ENCODE measurements at regions not wholly inside any gene's neighbourhood (a gene's known extent, or its start where the extent isn't known, plus 50 kb on each side); places are given as distances from the start of the nearest gene placed in this dataset.

DNA sequence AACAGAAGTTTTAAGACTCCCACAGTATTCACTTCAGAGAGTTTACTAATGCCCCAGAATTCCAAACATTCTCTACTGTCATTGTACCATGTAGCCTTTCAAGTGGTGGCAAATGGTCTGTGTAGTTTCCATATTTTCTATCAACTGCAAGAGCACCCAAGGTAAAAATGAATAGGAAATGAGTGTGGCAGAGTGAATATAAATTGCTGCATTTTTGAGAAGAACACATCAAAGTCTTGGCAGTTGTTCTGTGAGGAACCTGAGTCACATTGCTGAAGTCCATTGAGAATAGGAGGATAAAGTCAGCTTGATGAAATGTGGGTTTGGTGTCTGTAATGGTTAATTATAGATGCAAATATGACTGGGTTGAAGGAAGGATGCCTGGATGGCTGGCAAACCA is 193.6 kb downstream of the AASDHPPT start:
- Histone ChIP-seq H3K36me3 (ENCODE audit: insufficient read depth, low read length, poor library complexity, severe bottlenecking) (no peaks in the 10 kb centered on the region), H3K27ac (ENCODE audit: low read depth, low read length, poor library complexity, severe bottlenecking) (no peak overlapping the region), H3K27me3 (replicated peaks; ENCODE audit: insufficient read depth, low read depth, low read length, poor library complexity) (no peaks in the 10 kb centered on the region), H3K4me3 (ENCODE audit: low read depth, low read length, poor library complexity, severe bottlenecking) (no peak overlapping the region), H3K9me3 (ENCODE audit: low read depth, low read length, poor library complexity, severe bottlenecking) (no peaks in the 10 kb centered on the region), H3K4me1 (ENCODE audit: insufficient read depth, low read length, poor library complexity, severe bottlenecking) (no peaks in the 10 kb centered on the region)
- POLR2A ChIA-PET (ENCODE audit: low non-redundant PET) = no interaction called here
- no peak for DNase-seq (ENCODE audit: low spot score)
- intact Hi-C loops (cut with micrococcal nuclease; ENCODE audit: unreplicated experiment) = no loop called here
- CTCF ChIA-PET = no interaction called here
- TF ChIP-seq, protein P1, sequence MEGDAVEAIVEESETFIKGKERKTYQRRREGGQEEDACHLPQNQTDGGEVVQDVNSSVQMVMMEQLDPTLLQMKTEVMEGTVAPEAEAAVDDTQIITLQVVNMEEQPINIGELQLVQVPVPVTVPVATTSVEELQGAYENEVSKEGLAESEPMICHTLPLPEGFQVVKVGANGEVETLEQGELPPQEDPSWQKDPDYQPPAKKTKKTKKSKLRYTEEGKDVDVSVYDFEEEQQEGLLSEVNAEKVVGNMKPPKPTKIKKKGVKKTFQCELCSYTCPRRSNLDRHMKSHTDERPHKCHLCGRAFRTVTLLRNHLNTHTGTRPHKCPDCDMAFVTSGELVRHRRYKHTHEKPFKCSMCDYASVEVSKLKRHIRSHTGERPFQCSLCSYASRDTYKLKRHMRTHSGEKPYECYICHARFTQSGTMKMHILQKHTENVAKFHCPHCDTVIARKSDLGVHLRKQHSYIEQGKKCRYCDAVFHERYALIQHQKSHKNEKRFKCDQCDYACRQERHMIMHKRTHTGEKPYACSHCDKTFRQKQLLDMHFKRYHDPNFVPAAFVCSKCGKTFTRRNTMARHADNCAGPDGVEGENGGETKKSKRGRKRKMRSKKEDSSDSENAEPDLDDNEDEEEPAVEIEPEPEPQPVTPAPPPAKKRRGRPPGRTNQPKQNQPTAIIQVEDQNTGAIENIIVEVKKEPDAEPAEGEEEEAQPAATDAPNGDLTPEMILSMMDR (conservative IDR thresholded peaks at IDR 0.05; ENCODE audit: low read depth, low read length) = no peak
- TF ChIP-seq EZH2 (IDR thresholded peaks at IDR 0.05; ENCODE audit: borderline replicate concordance, low read depth, low read length, poor library complexity, severe bottlenecking) = no peak
- BruUV-seq (replicated peaks) = no TSS peak

DNA sequence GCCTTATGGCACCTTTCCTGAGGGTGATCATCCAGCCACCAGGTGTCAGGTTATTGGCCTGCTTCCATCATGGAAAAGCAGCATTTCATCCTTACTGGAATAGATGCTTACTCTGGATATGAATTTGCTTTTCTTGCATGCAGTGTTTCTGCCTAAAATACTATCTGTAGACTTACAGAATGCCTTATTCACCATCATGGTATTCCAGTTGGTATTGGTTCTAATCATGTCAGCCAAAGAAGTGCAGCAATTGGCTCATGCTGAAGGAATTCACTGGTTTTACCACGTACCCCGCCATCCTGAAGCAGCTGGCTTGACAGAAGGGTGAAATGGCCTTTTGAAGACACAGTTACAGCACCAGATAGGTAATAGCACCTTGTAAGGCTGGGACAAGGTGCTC is 194.2 kb downstream of the AASDHPPT start:
- no peak overlapping the region for H3K27ac ChIP-seq (ENCODE audit: low read depth, low read length, poor library complexity, severe bottlenecking)
- H3K27me3 ChIP-seq (replicated peaks; ENCODE audit: insufficient read depth, low read depth, low read length, poor library complexity) = no peaks in the 10 kb centered on the region
- H3K9me3 ChIP-seq (ENCODE audit: low read depth, low read length, poor library complexity, severe bottlenecking) = no peaks in the 10 kb centered on the region
- intact Hi-C loops (cut with micrococcal nuclease; ENCODE audit: unreplicated experiment) = no loop called here
- ChIA-PET POLR2A (ENCODE audit: low non-redundant PET) (no interaction called here), CTCF (no interaction called here)
- H3K4me1 ChIP-seq (ENCODE audit: insufficient read depth, low read length, poor library complexity, severe bottlenecking) = no peaks in the 10 kb centered on the region
- BruUV-seq (replicated peaks) = no TSS peak
- no peak for TF ChIP-seq EZH2 (IDR thresholded peaks at IDR 0.05; ENCODE audit: borderline replicate concordance, low read depth, low read length, poor library complexity, severe bottlenecking)
- TF ChIP-seq, protein P1 (conservative IDR thresholded peaks at IDR 0.05; ENCODE audit: low read depth, low read length) = no peak
- H3K36me3 ChIP-seq (ENCODE audit: insufficient read depth, low read length, poor library complexity, severe bottlenecking) = no peaks in the 10 kb centered on the region
- H3K4me3 ChIP-seq (ENCODE audit: low read depth, low read length, poor library complexity, severe bottlenecking) = no peak overlapping the region
- DNase-seq (ENCODE audit: low spot score) = no peak

- POLR2A ChIA-PET (ENCODE audit: low non-redundant PET) = no interaction called here
- H3K4me3 ChIP-seq (ENCODE audit: low read depth, low read length, poor library complexity, severe bottlenecking) = no peak overlapping the region
- no peaks in the 10 kb centered on the region for H3K27me3 ChIP-seq (replicated peaks; ENCODE audit: insufficient read depth, low read depth, low read length, poor library complexity)
- no peaks in the 10 kb centered on the region for H3K36me3 ChIP-seq (ENCODE audit: insufficient read depth, low read length, poor library complexity, severe bottlenecking)
- intact Hi-C loops (cut with micrococcal nuclease; ENCODE audit: unreplicated experiment) = no loop called here
- H3K9me3 ChIP-seq (ENCODE audit: low read depth, low read length, poor library complexity, severe bottlenecking) = no peaks in the 10 kb centered on the region
- no peak for DNase-seq (ENCODE audit: low spot score)
- CTCF ChIA-PET = interaction anchor here (0.6 kb wide), 1 partner anchor 218 kb away, joined by 7 read pairs; no protein-coding TSS in a partner anchor
- no peaks in the 10 kb centered on the region for H3K4me1 ChIP-seq (ENCODE audit: insufficient read depth, low read length, poor library complexity, severe bottlenecking)
- no peak for TF ChIP-seq EZH2 (IDR thresholded peaks at IDR 0.05; ENCODE audit: borderline replicate concordance, low read depth, low read length, poor library complexity, severe bottlenecking)
- TF ChIP-seq, protein P1 (conservative IDR thresholded peaks at IDR 0.05; ENCODE audit: low read depth, low read length) = no peak
- H3K27ac ChIP-seq (ENCODE audit: low read depth, low read length, poor library complexity, severe bottlenecking) = no peak overlapping the region
- BruUV-seq (replicated peaks) = no TSS peak
Measured at GRCh38 chr11:106275151-106275550, 197.7 kb downstream of the AASDHPPT start.

Measured in A673 (cell line).